Stimulated activated CD4-positive, alpha-beta T cell treated with anti-CD3 and anti-CD28 coated beads, TNF-alpha, amount 100 ng/mL, for 24 hours (primary cell): ENCODE measurements at regions not wholly inside any gene's neighbourhood (a gene's known extent, or its start where the extent isn't known, plus 50 kb on each side); places are given as distances from the start of the nearest gene placed in this dataset.

Source experiments
- DNase-seq, 3 experiments: peaks; one replicate each; pipeline ENCODE4 v3.0.0-alpha.2; 2020; ENCODE audit warnings: low read depth in 3 of 3

- DNase-seq = no peak
These were observed 455.6 kb upstream of the TMPO start for GRCh38 chr12:98059659-98060343.

- no peak for DNase-seq
These were observed 455.0 kb upstream of the TMPO start for GRCh38 chr12:98060411-98060810.

GRCh38 chr12:98062464-98063245, 452.7 kb upstream of the TMPO start:
- no peak for DNase-seq

GRCh38 chr12:98064501-98064900, 450.9 kb upstream of the TMPO start:
- DNase-seq = no peak

GRCh38 chr12:98067795-98068194, 447.6 kb upstream of the TMPO start:
- no peak for DNase-seq

- DNase-seq = no peak
These were observed 441.8 kb upstream of the TMPO start for GRCh38 chr12:98073610-98074009.

- no peak for DNase-seq
These were observed 441.1 kb upstream of the TMPO start for GRCh38 chr12:98074286-98074685.

GRCh38 chr12:98084391-98084790, 431.0 kb upstream of the TMPO start:
- DNase-seq = no peak

GRCh38 chr12:98085046-98085755, 430.2 kb upstream of the TMPO start:
- DNase-seq = no peak

- DNase-seq = no peak
These were observed 424.7 kb upstream of the TMPO start for GRCh38 chr12:98090731-98091130.

GRCh38 chr12:98096436-98096835, 419.0 kb upstream of the TMPO start:
- no peak for DNase-seq

- DNase-seq = no peak
These were observed 409.2 kb upstream of the TMPO start for GRCh38 chr12:98106031-98106683.

GRCh38 chr12:98109266-98109665, 406.1 kb upstream of the TMPO start:
- DNase-seq = no peak

GRCh38 chr12:98110536-98110935, 404.9 kb upstream of the TMPO start:
- no peak for DNase-seq

- DNase-seq = no peak
These were observed 401.8 kb upstream of the TMPO start for GRCh38 chr12:98113548-98113947.

- no peak for DNase-seq
These were observed 393.4 kb upstream of the TMPO start for GRCh38 chr12:98121963-98122362.

- DNase-seq = no peak
These were observed 392.3 kb upstream of the TMPO start for GRCh38 chr12:98123021-98123461.

- no peak for DNase-seq
These were observed 388.6 kb upstream of the TMPO start for GRCh38 chr12:98126637-98127335.

GRCh38 chr12:98127336-98127679, 388.1 kb upstream of the TMPO start:
- no peak for DNase-seq

GRCh38 chr12:98127854-98128253, 387.5 kb upstream of the TMPO start:
- no peak for DNase-seq

- DNase-seq = no peak
These were observed 378.8 kb upstream of the TMPO start for GRCh38 chr12:98136544-98136943.

GRCh38 chr12:98137278-98137677, 378.1 kb upstream of the TMPO start:
- DNase-seq = no peak
